ENCODE measurements at regions not wholly inside any gene's neighbourhood (a gene's known extent, or its start where the extent isn't known, plus 50 kb on each side); places are given as distances from the start of the nearest gene placed in this dataset.

GRCh38 chr6:55659304-55659703 lies 80.3 kb upstream of the HMGCLL1 start:
- WGBS: 86% methylated on average over 3 of the region's 3 CpGs
- TF ChIP-seq CTCF (IDR thresholded peaks at IDR 0.05) (no peak), POLR2A (IDR thresholded peaks at IDR 0.05; ENCODE audit: low read depth) (no peak), EP300 (IDR thresholded peaks at IDR 0.05) (no peak), POLR2AphosphoS5 (IDR thresholded peaks at IDR 0.05) (no peak)
- Histone ChIP-seq H3K27me3 (no peaks in the 10 kb centered on the region), H3K4me1 (no peaks in the 10 kb centered on the region), H3K36me3 (no peaks in the 10 kb centered on the region), H3K9me3 (peaks cover 0 to 11% (median 6%) of the 10 kb centered on the region in 4 donors), H3K27ac (replicated peaks in 1 of 4) (no peak overlapping the region), H3K4me3 (no peak overlapping the region)
- intact Hi-C loops (cut with DNase I): no loop called here
- DNase-seq (ENCODE audit: extremely low spot score): no peak

- intact Hi-C loops (cut with DNase I): no loop called here
- 95% methylated on average over 1 of the region's 1 CpG for WGBS
- Histone ChIP-seq H3K9me3 (no peaks in the 10 kb centered on the region), H3K4me3 (no peak overlapping the region), H3K27ac (replicated peaks in 1 of 4) (no peak overlapping the region), H3K27me3 (no peaks in the 10 kb centered on the region), H3K4me1 (no peaks in the 10 kb centered on the region), H3K36me3 (no peaks in the 10 kb centered on the region)
- no peak for DNase-seq (ENCODE audit: extremely low spot score)
- TF ChIP-seq CTCF (IDR thresholded peaks at IDR 0.05): no peak
- no peak for TF ChIP-seq EP300 (IDR thresholded peaks at IDR 0.05)
- TF ChIP-seq POLR2A (IDR thresholded peaks at IDR 0.05; ENCODE audit: low read depth): no peak
- no peak for TF ChIP-seq POLR2AphosphoS5 (IDR thresholded peaks at IDR 0.05)
Measured at GRCh38 chr6:55654445-55654844, 75.5 kb upstream of the HMGCLL1 start.

GRCh38 chr6:55652429-55652828 lies 73.4 kb upstream of the HMGCLL1 start:
- H3K4me1 ChIP-seq: no peaks in the 10 kb centered on the region
- H3K36me3 ChIP-seq: no peaks in the 10 kb centered on the region
- DNase-seq (ENCODE audit: extremely low spot score): no peak
- no peak for TF ChIP-seq CTCF (IDR thresholded peaks at IDR 0.05)
- TF ChIP-seq EP300 (IDR thresholded peaks at IDR 0.05): no peak
- no peak for TF ChIP-seq POLR2A (IDR thresholded peaks at IDR 0.05; ENCODE audit: low read depth)
- no peak for TF ChIP-seq POLR2AphosphoS5 (IDR thresholded peaks at IDR 0.05)
- intact Hi-C loops (cut with DNase I): no loop called here
- no peak overlapping the region for H3K4me3 ChIP-seq
- H3K27ac ChIP-seq (replicated peaks in 1 of 4): no peak overlapping the region
- H3K9me3 ChIP-seq: no peaks in the 10 kb centered on the region
- H3K27me3 ChIP-seq: no peaks in the 10 kb centered on the region
- WGBS: 59% methylated on average over 1 of the region's 1 CpG

GRCh38 chr6:55651015-55651414 lies 72.0 kb upstream of the HMGCLL1 start:
- no peaks in the 10 kb centered on the region for H3K36me3 ChIP-seq
- H3K4me3 ChIP-seq: no peak overlapping the region
- no peaks in the 10 kb centered on the region for H3K4me1 ChIP-seq
- H3K27me3 ChIP-seq: no peaks in the 10 kb centered on the region
- H3K9me3 ChIP-seq: peaks cover 0 to 1% (median 0%) of the 10 kb centered on the region in 4 donors
- DNase-seq (ENCODE audit: extremely low spot score): no peak
- WGBS: 70% methylated on average over 3 of the region's 3 CpGs
- H3K27ac ChIP-seq (replicated peaks in 1 of 4): no peak overlapping the region
- no peak for TF ChIP-seq EP300 (IDR thresholded peaks at IDR 0.05)
- TF ChIP-seq POLR2AphosphoS5 (IDR thresholded peaks at IDR 0.05): no peak
- TF ChIP-seq CTCF (IDR thresholded peaks at IDR 0.05): no peak
- TF ChIP-seq POLR2A (IDR thresholded peaks at IDR 0.05; ENCODE audit: low read depth): no peak
- intact Hi-C loops (cut with DNase I): no loop called here

- Histone ChIP-seq H3K27me3 (no peaks in the 10 kb centered on the region), H3K27ac (replicated peaks in 1 of 4) (no peak overlapping the region), H3K4me3 (no peak overlapping the region), H3K9me3 (peaks cover 0 to 11% (median 3%) of the 10 kb centered on the region in 4 donors), H3K4me1 (no peaks in the 10 kb centered on the region), H3K36me3 (no peaks in the 10 kb centered on the region)
- TF ChIP-seq POLR2A (IDR thresholded peaks at IDR 0.05; ENCODE audit: low read depth) (no peak), CTCF (IDR thresholded peaks at IDR 0.05) (no peak), POLR2AphosphoS5 (IDR thresholded peaks at IDR 0.05) (no peak), EP300 (IDR thresholded peaks at IDR 0.05) (no peak)
- no peak for DNase-seq (ENCODE audit: extremely low spot score)
- intact Hi-C loops (cut with DNase I): no loop called here
Measured at GRCh38 chr6:55643861-55644260, 64.9 kb upstream of the HMGCLL1 start.
